ENCODE measurements at regions not wholly inside any gene's neighbourhood (a gene's known extent, or its start where the extent isn't known, plus 50 kb on each side); places are given as distances from the start of the nearest gene placed in this dataset.

GRCh38 chr1:219664310-219665029 is 51.6 kb upstream of the ZC3H11B start:
- DNase-seq (ENCODE audit: low read depth), result no peak
- H3K4me3 ChIP-seq (ENCODE audit: low read depth, low read length), result no peak overlapping the region
- TF ChIP-seq CTCF (IDR thresholded peaks at IDR 0.05; ENCODE audit: insufficient read depth, low read depth, low read length, missing control alignments), result no peak
